HG02970 (cell line): ENCODE measurements at regions not wholly inside any gene's neighbourhood (a gene's known extent, or its start where the extent isn't known, plus 50 kb on each side); places are given as distances from the start of the nearest gene placed in this dataset.

Source experiments
- ATAC-seq: cut with Tn5 transposase; IDR thresholded peaks from one replicate; pipeline ENCODE4 v1.9.1; 2021; ENCODE audit warnings: mild to moderate bottlenecking, moderate library complexity, moderate number of reproducible peaks; ENCODE audit not compliant: unreplicated experiment, low FRiP score

- ATAC-seq: no peak
Measured at GRCh38 chr3:80549173-80549572, 781.4 kb upstream of the ROBO1 start.

- ATAC-seq: no peak
Measured at GRCh38 chr3:80543154-80543553, 775.4 kb upstream of the ROBO1 start.

GRCh38 chr3:80542456-80542855, 774.7 kb upstream of the ROBO1 start:
- ATAC-seq: no peak

GRCh38 chr3:80537680-80538079, 769.9 kb upstream of the ROBO1 start:
- no peak for ATAC-seq

- ATAC-seq: no peak
Measured at GRCh38 chr3:80535286-80535685, 767.5 kb upstream of the ROBO1 start.

GRCh38 chr3:80533553-80533952, 765.8 kb upstream of the ROBO1 start:
- ATAC-seq: no peak

- no peak for ATAC-seq
Measured at GRCh38 chr3:80526153-80526552, 758.4 kb upstream of the ROBO1 start.

GRCh38 chr3:80521081-80521480, 753.3 kb upstream of the ROBO1 start:
- ATAC-seq: no peak

- ATAC-seq: no peak
Measured at GRCh38 chr3:80519436-80519835, 751.6 kb upstream of the ROBO1 start.

- ATAC-seq: no peak
Measured at GRCh38 chr3:80496452-80496851, 728.7 kb upstream of the ROBO1 start.

DNA sequence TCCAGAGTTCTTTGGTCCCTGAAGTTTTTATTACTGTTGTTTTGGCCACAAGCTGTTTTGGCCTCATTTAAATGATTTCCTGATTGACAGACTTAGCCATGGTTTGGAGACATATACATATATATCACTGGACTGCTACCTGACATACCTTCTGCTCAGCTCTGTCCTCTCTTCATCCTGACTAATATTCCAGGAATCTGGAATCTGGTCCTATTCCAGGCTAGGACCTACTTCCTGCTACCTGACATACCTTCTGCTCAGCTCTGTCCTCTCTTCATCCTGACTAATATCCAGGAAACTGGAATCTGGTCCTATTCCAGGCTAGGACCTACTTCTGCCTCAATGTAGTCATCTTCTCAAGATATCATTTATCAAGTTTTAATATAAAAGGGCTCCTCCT, 724.4 kb upstream of the ROBO1 start:
- ATAC-seq: no peak

DNA sequence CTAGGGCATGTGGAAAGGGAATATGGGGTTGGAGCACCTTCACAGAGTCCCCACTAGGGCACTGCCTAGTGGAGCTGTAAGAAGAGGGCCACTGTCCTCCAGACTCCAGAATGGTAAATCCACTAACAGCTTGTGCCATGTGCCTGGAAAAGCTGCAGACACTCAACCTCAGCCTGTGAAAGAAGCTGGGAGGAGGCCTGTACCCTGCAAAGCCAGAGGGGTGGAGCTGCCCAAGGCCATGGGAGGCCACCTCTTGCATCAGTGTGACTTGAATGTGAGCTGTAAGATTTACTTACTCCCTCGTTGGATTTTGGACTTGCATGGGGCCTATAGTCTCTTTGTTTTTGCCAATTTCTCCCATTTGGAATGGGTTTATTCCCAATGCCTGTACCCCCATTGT, 705.2 kb upstream of the ROBO1 start:
- ATAC-seq: no peak

DNA sequence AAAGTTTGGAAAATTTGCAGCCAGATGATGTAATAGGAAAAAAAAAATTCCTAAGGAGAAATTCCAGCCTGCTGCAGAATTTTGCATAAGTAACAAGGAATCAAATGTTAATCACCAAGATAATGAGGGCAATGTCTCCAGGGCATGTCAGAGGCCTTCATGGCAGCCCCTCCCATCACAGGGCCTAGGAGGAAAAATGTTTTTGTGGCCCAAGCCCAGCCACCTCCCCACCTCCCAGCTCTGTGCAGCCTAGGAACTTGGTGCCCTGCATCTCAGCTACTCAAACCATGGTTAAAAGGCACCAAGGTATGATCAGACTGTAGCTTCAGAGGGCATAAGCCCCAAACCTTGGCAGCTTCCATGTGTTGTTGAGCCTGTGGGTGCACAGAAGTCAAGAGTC, 704.7 kb upstream of the ROBO1 start:
- ATAC-seq: no peak

- no peak for ATAC-seq
Measured at GRCh38 chr3:80470433-80470832, 702.6 kb upstream of the ROBO1 start.

- no peak for ATAC-seq
Measured at GRCh38 chr3:80465746-80466145, 697.9 kb upstream of the ROBO1 start.

- no peak for ATAC-seq
Measured at GRCh38 chr3:80451393-80451792, 683.6 kb upstream of the ROBO1 start.

DNA sequence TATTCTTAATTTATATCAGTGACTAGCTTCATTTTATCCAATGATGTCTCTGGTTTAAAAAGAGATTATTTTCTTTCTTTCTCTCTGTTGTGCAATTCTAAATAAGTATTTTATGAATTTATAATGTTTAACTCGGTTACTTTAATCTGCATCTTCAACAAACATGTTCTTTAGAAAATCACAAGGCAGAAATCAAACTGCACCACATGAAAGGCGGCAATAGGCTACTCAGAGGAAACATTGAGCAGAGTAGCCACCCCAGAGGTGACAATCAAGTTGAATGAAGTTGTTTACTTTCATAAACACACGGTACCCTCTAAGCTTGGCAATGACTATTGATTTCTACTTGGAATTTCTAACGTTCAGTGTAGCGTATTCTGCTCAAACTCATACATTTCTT, 677.8 kb upstream of the ROBO1 start:
- ATAC-seq: no peak

DNA sequence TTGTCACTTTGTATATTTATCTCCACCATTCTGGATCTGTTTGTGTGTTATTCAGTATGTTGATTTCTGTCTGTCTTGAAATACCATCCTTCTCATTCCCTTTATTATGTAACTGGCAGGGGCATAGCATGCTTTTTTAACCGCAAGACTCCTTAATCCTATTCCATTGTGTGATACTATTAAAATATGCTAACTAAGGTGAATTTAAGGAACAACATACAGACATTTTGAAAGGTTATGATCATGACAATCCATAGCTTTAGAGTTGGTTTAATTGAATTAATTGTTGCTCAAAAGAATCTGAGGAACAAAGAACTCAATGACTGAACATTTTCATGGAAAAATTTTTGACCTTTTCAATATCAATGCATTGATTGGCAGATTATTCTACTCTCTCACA, 677.3 kb upstream of the ROBO1 start:
- no peak for ATAC-seq

DNA sequence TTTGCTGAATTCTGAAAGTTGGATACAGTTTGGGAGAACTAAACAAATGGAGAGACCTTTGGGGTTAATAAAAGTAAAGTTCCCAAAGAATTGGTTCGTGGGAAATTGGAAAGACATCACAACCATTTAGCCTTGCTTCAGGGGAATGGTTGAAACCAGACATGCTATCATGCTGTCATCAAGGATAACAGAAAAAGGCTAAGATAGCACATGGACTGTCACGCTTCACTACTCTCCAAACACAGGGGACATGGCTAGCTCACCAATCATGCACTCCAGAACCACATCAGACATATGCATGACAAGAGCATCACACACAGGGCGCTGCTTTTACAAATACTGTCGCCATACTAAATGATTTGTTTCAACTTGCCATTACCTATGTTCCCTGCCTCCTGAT, 671.7 kb upstream of the ROBO1 start:
- ATAC-seq: no peak

DNA sequence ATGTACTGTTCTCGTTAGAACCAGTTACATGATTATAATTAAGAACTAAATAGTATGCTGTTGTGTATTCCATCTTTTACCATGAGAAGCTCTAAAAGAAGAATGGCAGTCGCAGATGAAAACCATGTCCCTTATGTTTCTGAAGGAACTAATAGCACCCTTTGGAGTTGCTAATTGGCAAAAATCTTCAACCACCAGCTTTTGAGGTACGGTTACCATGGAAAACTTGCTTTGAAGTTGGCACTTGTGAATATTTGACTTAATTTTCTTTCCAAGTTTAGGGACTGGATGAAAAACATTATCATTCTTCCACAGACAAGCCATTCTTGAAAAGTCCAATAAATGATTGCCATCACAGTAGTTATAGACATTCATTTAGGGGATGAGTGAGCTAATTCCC, 666.6 kb upstream of the ROBO1 start:
- ATAC-seq: no peak

DNA sequence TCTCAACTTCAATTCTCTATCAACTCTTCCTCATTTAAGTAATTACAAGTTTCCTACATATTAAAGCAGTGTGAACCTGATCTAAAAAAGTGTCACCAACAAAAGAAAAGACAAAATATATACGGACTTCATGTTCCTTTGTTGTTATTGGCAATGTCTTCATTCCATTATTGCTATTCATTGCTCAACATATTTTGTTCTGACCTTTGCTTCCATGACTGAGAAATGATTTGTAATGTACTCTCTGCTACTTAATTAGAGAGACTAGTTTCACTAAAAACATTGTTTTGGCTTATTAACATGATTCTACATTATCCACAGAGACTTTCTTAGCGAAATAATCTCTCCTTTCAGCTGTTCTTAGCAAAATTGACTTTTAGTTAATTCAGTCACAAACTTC, 657.2 kb upstream of the ROBO1 start:
- no peak for ATAC-seq

- no peak for ATAC-seq
Measured at GRCh38 chr3:80408030-80408721, 640.4 kb upstream of the ROBO1 start.

DNA sequence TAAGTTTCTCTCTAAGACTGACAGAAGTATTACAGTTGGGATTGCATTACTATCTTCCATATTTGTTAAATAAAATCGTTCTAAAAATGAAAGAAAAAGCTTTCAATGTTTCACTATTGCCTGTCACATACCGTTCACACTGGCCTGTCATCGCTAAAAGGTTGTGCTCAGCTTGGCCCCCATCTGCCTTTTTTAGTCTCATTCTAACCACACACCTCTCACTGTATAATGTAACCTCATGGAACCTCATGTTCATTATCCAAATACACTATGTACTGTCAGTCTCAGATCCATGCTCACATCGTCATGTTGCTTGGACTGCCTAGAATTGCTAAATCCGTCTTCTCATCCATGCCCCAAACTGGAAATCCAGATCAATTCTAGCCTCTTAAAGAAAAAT, 637.8 kb upstream of the ROBO1 start:
- no peak for ATAC-seq
